ENCODE measurements at regions not wholly inside any gene's neighbourhood (a gene's known extent, or its start where the extent isn't known, plus 50 kb on each side); places are given as distances from the start of the nearest gene placed in this dataset.

- no peaks in the 10 kb centered on the region for H3K36me3 ChIP-seq (ENCODE audit: control insufficient read depth, low read length)
- H3F3A ChIP-seq (ENCODE audit: control insufficient read depth, insufficient read depth), result no peaks in the 10 kb centered on the region
- H3K9me3 ChIP-seq (ENCODE audit: control insufficient read depth, insufficient read depth, low read length), result no peaks in the 10 kb centered on the region
- H3K9me2 ChIP-seq (replicated peaks; ENCODE audit: control insufficient read depth, low read length), result no peaks in the 10 kb centered on the region
- no peak overlapping the region for H3K4me2 ChIP-seq (ENCODE audit: low read length)
- no peak overlapping the region for H3K27ac ChIP-seq (ENCODE audit: low read depth, low read length)
- TF ChIP-seq EZH2phosphoT487 (IDR thresholded peaks at IDR 0.05; ENCODE audit: borderline replicate concordance, low read length), result no peak
- no peak for TF ChIP-seq CTCF (IDR thresholded peaks at IDR 0.05; ENCODE audit: low read depth, low read length, poor library complexity, severe bottlenecking)
- no peaks in the 10 kb centered on the region for H3K4me1 ChIP-seq (ENCODE audit: control insufficient read depth, low read length)
- no peaks in the 10 kb centered on the region for H3K79me2 ChIP-seq (ENCODE audit: control insufficient read depth, low read length)
- H3K4me3 ChIP-seq (ENCODE audit: low read length), result no peak overlapping the region
- no peaks in the 10 kb centered on the region for H3K27me3 ChIP-seq (ENCODE audit: control insufficient read depth, low read length)
- no peaks in the 10 kb centered on the region for H4K20me1 ChIP-seq (ENCODE audit: control insufficient read depth, insufficient read depth, low read depth, low read length)
Observed at GRCh38 chr11:91795139-91795887, 429.3 kb upstream of the FAT3 start.

GRCh38 chr11:91794146-91794545 is 430.5 kb upstream of the FAT3 start:
- Histone ChIP-seq H3K27me3 (ENCODE audit: control insufficient read depth, low read length) (no peaks in the 10 kb centered on the region), H3K4me2 (ENCODE audit: low read length) (no peak overlapping the region), H3K9me3 (ENCODE audit: control insufficient read depth, insufficient read depth, low read length) (no peaks in the 10 kb centered on the region), H3K79me2 (ENCODE audit: control insufficient read depth, low read length) (no peaks in the 10 kb centered on the region), H3F3A (ENCODE audit: control insufficient read depth, insufficient read depth) (no peaks in the 10 kb centered on the region), H3K4me1 (ENCODE audit: control insufficient read depth, low read length) (no peaks in the 10 kb centered on the region), H3K4me3 (ENCODE audit: low read length) (no peak overlapping the region), H3K9me2 (replicated peaks; ENCODE audit: control insufficient read depth, low read length) (no peaks in the 10 kb centered on the region), H3K27ac (ENCODE audit: low read depth, low read length) (no peak overlapping the region), H3K36me3 (ENCODE audit: control insufficient read depth, low read length) (no peaks in the 10 kb centered on the region), H4K20me1 (ENCODE audit: control insufficient read depth, insufficient read depth, low read depth, low read length) (no peaks in the 10 kb centered on the region)
- TF ChIP-seq CTCF (IDR thresholded peaks at IDR 0.05; ENCODE audit: low read depth, low read length, poor library complexity, severe bottlenecking) (no peak), EZH2phosphoT487 (IDR thresholded peaks at IDR 0.05; ENCODE audit: borderline replicate concordance, low read length) (no peak)

DNA sequence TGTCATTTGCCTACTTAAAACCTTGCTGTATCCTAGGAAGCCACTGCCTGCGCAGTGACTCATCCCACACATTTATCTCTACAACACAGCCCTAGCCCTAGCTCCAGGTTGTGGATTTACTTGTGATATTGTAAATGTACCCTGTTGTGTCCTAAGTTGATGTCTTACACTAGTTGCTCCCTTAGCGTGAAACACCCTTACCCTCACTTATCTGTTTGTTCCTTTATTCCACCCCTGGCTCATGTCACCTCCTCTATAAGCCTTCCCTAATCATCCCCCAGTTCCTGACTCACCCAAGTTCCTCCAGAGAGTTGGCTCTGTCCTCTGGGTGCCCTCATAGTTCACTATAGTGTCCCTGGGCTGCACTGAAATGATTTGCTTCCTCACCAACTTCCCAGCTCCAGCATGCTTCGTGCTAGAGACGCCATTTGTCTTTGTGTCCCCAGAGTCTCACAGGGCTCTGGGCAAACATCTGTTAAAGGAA is 431.8 kb upstream of the FAT3 start:
- no peak overlapping the region for H3K4me2 ChIP-seq (ENCODE audit: low read length)
- no peaks in the 10 kb centered on the region for H4K20me1 ChIP-seq (ENCODE audit: control insufficient read depth, insufficient read depth, low read depth, low read length)
- no peaks in the 10 kb centered on the region for H3K36me3 ChIP-seq (ENCODE audit: control insufficient read depth, low read length)
- H3K4me3 ChIP-seq (ENCODE audit: low read length), result no peak overlapping the region
- no peaks in the 10 kb centered on the region for H3K27me3 ChIP-seq (ENCODE audit: control insufficient read depth, low read length)
- no peaks in the 10 kb centered on the region for H3K9me3 ChIP-seq (ENCODE audit: control insufficient read depth, insufficient read depth, low read length)
- H3K4me1 ChIP-seq (ENCODE audit: control insufficient read depth, low read length), result no peaks in the 10 kb centered on the region
- H3K27ac ChIP-seq (ENCODE audit: low read depth, low read length), result no peak overlapping the region
- TF ChIP-seq EZH2phosphoT487 (IDR thresholded peaks at IDR 0.05; ENCODE audit: borderline replicate concordance, low read length) (no peak), CTCF (IDR thresholded peaks at IDR 0.05; ENCODE audit: low read depth, low read length, poor library complexity, severe bottlenecking) (no peak)
- no peaks in the 10 kb centered on the region for H3F3A ChIP-seq (ENCODE audit: control insufficient read depth, insufficient read depth)
- no peaks in the 10 kb centered on the region for H3K79me2 ChIP-seq (ENCODE audit: control insufficient read depth, low read length)
- H3K9me2 ChIP-seq (replicated peaks; ENCODE audit: control insufficient read depth, low read length), result no peaks in the 10 kb centered on the region

Measured in DOHH2 (cell line).